K562 (cell line): ENCODE measurements at regions not wholly inside any gene's neighbourhood (a gene's known extent, or its start where the extent isn't known, plus 50 kb on each side); places are given as distances from the start of the nearest gene placed in this dataset.

Source experiments
- ATAC-seq: fragments of 200-7000 bp; cut with Tn5 transposase; 3 replicates; pipeline ENCODE4 v1.9.1; 2020; ENCODE audit warnings: moderate library complexity
- BruUV-seq: library from RNA; stranded (reverse); fragments of 400-500 nt; replicated peaks from 2 replicates; lab custom pipeline; 2021; lab: Mats Ljungman, UMichigan
- CTCF ChIA-PET: fragments of 300-600 bp; formaldehyde crosslinking; extraction: SDS; loops from one replicate; lab custom pipeline; 2021; ENCODE audit warnings: low intra/inter-chr PET ratio; lab: Yijun Ruan, JAX
- POLR2A ChIA-PET: fragments of 300-600, 350-650 bp; sonication (Branson Sonifier 250); formaldehyde crosslinking; extraction: SDS; loops from one replicate; lab custom pipeline; 2021; ENCODE audit warnings: antibody characterized with exemption, inconsistent platforms; lab: Yijun Ruan, JAX
- DNase-seq, 4 experiments: peaks; one replicate each; pipeline versions ENCODE4 v3.0.0 to v3.0.0-alpha.2; 2011 to 2018; ENCODE audit warnings: low spot score in 3 of 4, mixed read lengths in 3 of 4; ENCODE audit errors: extremely low read depth in 1 of 4
- FAIRE-seq: peaks from 2 replicates; lab custom pipeline; 2011; peaks lifted over from hg19 to GRCh38; lab: Jason Lieb, UNC
- H2AFZ ChIP-seq: 2 replicates; pipeline ENCODE4 v1.6.0; 2011; ENCODE audit warnings: low read depth, low read length, control low read depth, inconsistent platforms
- H3K27ac ChIP-seq: fragments of 200-600 bp; 3 replicates; pipeline ENCODE4 v1.8.0; 2011; ENCODE audit warnings: low read depth, mild to moderate bottlenecking, control low read depth, inconsistent platforms, low read length, moderate library complexity, mixed read lengths; ENCODE audit errors: extremely low read depth
- H3K27me3 ChIP-seq, 2 experiments: fragments of 300-600 bp in 1 of 2; 2 replicates in 1 of 2; 3 replicates in 1 of 2; pipeline versions ENCODE4 v1.6.0 to v1.8.0; 2011; ENCODE audit warnings: inconsistent platforms in 2 of 2, low read length in 2 of 2, mild to moderate bottlenecking in 1 of 2, mixed read lengths in 1 of 2, moderate library complexity in 1 of 2; ENCODE audit not compliant: control insufficient read depth in 2 of 2, insufficient read depth in 2 of 2
- H3K36me3 ChIP-seq: fragments of 300-600 bp; 3 replicates; pipeline ENCODE4 v1.8.0; 2011; ENCODE audit warnings: mild to moderate bottlenecking, low read length, inconsistent platforms; ENCODE audit not compliant: control insufficient read depth, insufficient read depth
- H3K4me1 ChIP-seq, 2 experiments: fragments of 200-600 bp in 1 of 2; replicated peaks in 1 of 2; 2 replicates in 1 of 2; 3 replicates in 1 of 2; pipeline versions ENCODE4 v1.5.1 to v1.8.0; 2011; ENCODE audit warnings: inconsistent platforms in 2 of 2, low read length in 2 of 2, mild to moderate bottlenecking in 1 of 2, mixed read lengths in 1 of 2, moderate library complexity in 1 of 2; ENCODE audit not compliant: control insufficient read depth in 2 of 2, insufficient read depth in 2 of 2
- H3K4me2 ChIP-seq: 2 replicates; pipeline ENCODE4 v1.6.1; 2011; ENCODE audit warnings: low read length, control low read depth, inconsistent platforms, mixed read lengths; ENCODE audit not compliant: insufficient read depth
- H3K4me3 ChIP-seq: fragments of 200-600 bp; sonication (generic), shearing (Covaris generic); 2 replicates; pipeline ENCODE4 v1.5.1; 2016; ENCODE audit warnings: control low read depth, inconsistent platforms
- H3K79me2 ChIP-seq: fragments of 200-600 bp; 3 replicates; pipeline ENCODE4 v1.8.0; 2011; ENCODE audit warnings: low read length, inconsistent platforms; ENCODE audit not compliant: control insufficient read depth, insufficient read depth
- H3K9ac ChIP-seq, 2 experiments: 2 replicates each; pipeline versions ENCODE4 v1.6.0 to v1.6.1; 2011; ENCODE audit warnings: low read depth in 2 of 2, low read length in 2 of 2, control low read depth in 1 of 2, inconsistent platforms in 1 of 2, mild to moderate bottlenecking in 1 of 2, mixed read lengths in 1 of 2; ENCODE audit not compliant: insufficient read depth in 1 of 2
- H3K9me1 ChIP-seq: one replicate; pipeline ENCODE4 v1.6.0; 2011; ENCODE audit warnings: inconsistent platforms, mild to moderate bottlenecking, low read length, moderate library complexity; ENCODE audit not compliant: control insufficient read depth, insufficient read depth
- H3K9me3 ChIP-seq: replicated peaks from 2 replicates; pipeline ENCODE4 v1.5.1; 2011; ENCODE audit warnings: low read depth, low read length, inconsistent platforms; ENCODE audit not compliant: control insufficient read depth, insufficient read depth
- H4K20me1 ChIP-seq: replicated peaks from 2 replicates; pipeline ENCODE4 v1.6.1; 2011; ENCODE audit warnings: low read length, inconsistent platforms, mixed read lengths; ENCODE audit not compliant: control insufficient read depth, insufficient read depth
- BCL6 ChIP-seq: fragments of 250-450 bp; sonication (Bioruptor Pico); IDR thresholded peaks from 2 replicates; pipeline ENCODE4 v1.4.0; 2020
- CBX3 ChIP-seq, 2 experiments: IDR thresholded peaks; 1 replicate in 1 of 2; 2 replicates in 1 of 2; pipeline ENCODE4 v1.6.1; 2012; ENCODE audit warnings: inconsistent platforms in 2 of 2, low read length in 2 of 2, borderline replicate concordance in 1 of 2, control low read depth in 1 of 2
- TBL1XR1 ChIP-seq, 2 experiments: IDR thresholded peaks; 2 replicates each; pipeline ENCODE4 v1.6.1; 2012; ENCODE audit warnings: improper control_type of control experiment in 2 of 2, low read length in 2 of 2, mild to moderate bottlenecking in 1 of 2
- WGBS: fragments of 100-300 bp; shearing (Covaris generic); methylation state at CpG from one replicate; pipeline ENCODE4 v1.1.6; 2016; ENCODE audit warnings: low coverage, mixed read lengths; ENCODE audit not compliant: insufficient coverage; ENCODE audit errors: missing lambda C conversion rate; 5-methylcytosine and 5-hydroxymethylcytosine counted together
- in situ Hi-C: fragments of 300-500 bp; cut with MboI; formaldehyde crosslinking; loops from 4 replicates; pipeline ENCODE4 v1.15.0; 2018; ENCODE audit warnings: inconsistent platforms, mixed read lengths
- intact Hi-C: fragments of 100-400 bp; cut with micrococcal nuclease; formaldehyde crosslinking; loops from 2 replicates; pipeline ENCODE4 v1.14.2; 2022

- FAIRE-seq (peak; percentile 51), DNase-seq (no peak), ATAC-seq (no peak)
- Histone ChIP-seq H3K9ac (no peak overlapping the region), H3K4me1 (peaks cover 18 to 61% of the 10 kb centered on the region in 2 experiments), H3K4me3 (no peak overlapping the region), H3K27me3 (no peaks in the 10 kb centered on the region), H3K36me3 (no peaks in the 10 kb centered on the region), H3K79me2 (no peaks in the 10 kb centered on the region), H3K27ac (peak overlapping the region; percentile 88; the same call in 1 of the 3 replicates), H3K4me2 (no peak overlapping the region), H4K20me1 (no peaks in the 10 kb centered on the region), H2AFZ (peak overlapping the region; percentile 54), H3K9me3 (no peaks in the 10 kb centered on the region), H3K9me1 (no peaks in the 10 kb centered on the region)
- ChIA-PET CTCF (no interaction called here), POLR2A (interaction anchor here (0.7 kb wide), 1 partner anchor 22 kb away, joined by 4 read pairs; no protein-coding TSS in a partner anchor)
- intact Hi-C loops, result loop anchor here (5.0 kb wide), 1 partner anchor 35 kb away; no protein-coding TSS in a partner anchor
- TF ChIP-seq CBX3 (IDR thresholded peaks at IDR 0.05; ENCODE audit: borderline replicate concordance in 1 of 2, low read length in 2 of 2), result 0 out of 3 replicates have a peak, but pooled peaks of 1 of the 2 experiments have one; percentile 18
- TF ChIP-seq BCL6 (CRISPR knock-in tag), result no peak
- no peak for TF ChIP-seq TBL1XR1 (IDR thresholded peaks at IDR 0.05; ENCODE audit: low read length in 2 of 2)
- in situ Hi-C loops, result no loop called here
- WGBS, result 48% methylated on average over 5 of the region's 5 CpGs
- BruUV-seq, result no TSS peak
Observed at GRCh38 chr3:177336873-177337450, 139.7 kb upstream of the TBL1XR1 start.
